Osteocyte (in vitro differentiated cells): ENCODE measurements at regions not wholly inside any gene's neighbourhood (a gene's known extent, or its start where the extent isn't known, plus 50 kb on each side); places are given as distances from the start of the nearest gene placed in this dataset.
A peak's percentile ranks its signal among the peaks of the same experiment; 100 is the strongest.

Experiments
- DNase-seq: peaks from one replicate; pipeline ENCODE4 v3.0.0; 2021; ENCODE audit warnings: mixed read lengths; ENCODE audit not compliant: unreplicated experiment; ENCODE audit errors: extremely low spot score
- H3K27ac Mint-ChIP-seq: one replicate; pipeline ENCODE4 v1.8.0; 2021; ENCODE audit warnings: mild to moderate bottlenecking, mixed read lengths; ENCODE audit not compliant: unreplicated experiment
- H3K27me3 Mint-ChIP-seq: one replicate; pipeline ENCODE4 v1.8.0; 2021; ENCODE audit warnings: mixed read lengths; ENCODE audit not compliant: unreplicated experiment
- H3K36me3 Mint-ChIP-seq: one replicate; pipeline ENCODE4 v1.8.0; 2021; ENCODE audit warnings: mixed read lengths; ENCODE audit not compliant: unreplicated experiment
- H3K4me1 Mint-ChIP-seq: one replicate; pipeline ENCODE4 v1.8.0; 2021; ENCODE audit warnings: mixed read lengths; ENCODE audit not compliant: unreplicated experiment
- H3K4me3 Mint-ChIP-seq: one replicate; pipeline ENCODE4 v1.8.0; 2021; ENCODE audit warnings: mild to moderate bottlenecking, moderate library complexity, mixed read lengths; ENCODE audit not compliant: unreplicated experiment
- H3K9me3 Mint-ChIP-seq: one replicate; pipeline ENCODE4 v1.8.0; 2021; ENCODE audit warnings: mixed read lengths; ENCODE audit not compliant: unreplicated experiment
- TF ChIP-seq, protein P1 (sequence below): fragments of 200-600 bp; sonication (generic); IDR thresholded peaks from 2 replicates; pipeline ENCODE4 v1.5.0; 2021; ENCODE audit warnings: antibody characterized with exemption, mild to moderate bottlenecking, moderate library complexity

DNA sequence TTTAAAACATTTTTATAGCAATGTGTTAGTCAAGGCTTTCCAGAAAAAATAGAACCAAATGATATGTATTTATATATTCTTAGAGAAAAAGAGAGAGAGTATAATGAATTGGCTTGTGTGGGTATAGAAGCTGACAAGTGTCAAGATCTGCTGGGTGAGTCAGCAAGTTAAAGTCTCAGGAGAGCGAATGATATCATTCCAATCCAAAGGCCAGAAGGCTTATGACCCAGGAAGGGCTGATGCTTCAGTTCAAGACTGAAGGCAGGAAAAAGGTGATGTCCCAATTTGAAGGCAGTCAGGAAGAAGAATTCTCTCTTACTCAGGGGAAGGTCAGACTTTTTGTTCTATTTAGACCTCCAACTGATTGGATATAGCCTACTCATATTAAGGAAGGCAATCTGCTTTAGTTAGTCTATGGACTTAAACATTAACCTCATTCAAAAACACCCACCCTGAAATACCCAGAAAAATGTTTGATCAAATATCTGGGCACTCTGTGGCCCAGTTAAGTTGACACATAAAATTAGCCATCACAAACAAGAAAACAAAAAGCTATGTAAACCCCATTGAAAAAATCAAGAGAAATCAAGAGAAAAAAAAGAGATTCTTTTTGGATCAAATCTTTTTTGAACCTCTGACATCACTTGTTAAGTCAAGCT, 189.6 kb downstream of the PIK3R1 start:
- TF ChIP-seq, protein P1, sequence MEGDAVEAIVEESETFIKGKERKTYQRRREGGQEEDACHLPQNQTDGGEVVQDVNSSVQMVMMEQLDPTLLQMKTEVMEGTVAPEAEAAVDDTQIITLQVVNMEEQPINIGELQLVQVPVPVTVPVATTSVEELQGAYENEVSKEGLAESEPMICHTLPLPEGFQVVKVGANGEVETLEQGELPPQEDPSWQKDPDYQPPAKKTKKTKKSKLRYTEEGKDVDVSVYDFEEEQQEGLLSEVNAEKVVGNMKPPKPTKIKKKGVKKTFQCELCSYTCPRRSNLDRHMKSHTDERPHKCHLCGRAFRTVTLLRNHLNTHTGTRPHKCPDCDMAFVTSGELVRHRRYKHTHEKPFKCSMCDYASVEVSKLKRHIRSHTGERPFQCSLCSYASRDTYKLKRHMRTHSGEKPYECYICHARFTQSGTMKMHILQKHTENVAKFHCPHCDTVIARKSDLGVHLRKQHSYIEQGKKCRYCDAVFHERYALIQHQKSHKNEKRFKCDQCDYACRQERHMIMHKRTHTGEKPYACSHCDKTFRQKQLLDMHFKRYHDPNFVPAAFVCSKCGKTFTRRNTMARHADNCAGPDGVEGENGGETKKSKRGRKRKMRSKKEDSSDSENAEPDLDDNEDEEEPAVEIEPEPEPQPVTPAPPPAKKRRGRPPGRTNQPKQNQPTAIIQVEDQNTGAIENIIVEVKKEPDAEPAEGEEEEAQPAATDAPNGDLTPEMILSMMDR, result no peak
- H3K4me3 Mint-ChIP-seq, result no peak overlapping the region
- H3K27ac Mint-ChIP-seq, result no peak overlapping the region
- H3K36me3 Mint-ChIP-seq, result no peaks in the 10 kb centered on the region
- no peak for DNase-seq
- no peaks in the 10 kb centered on the region for H3K27me3 Mint-ChIP-seq
- H3K4me1 Mint-ChIP-seq, result peaks cover 31% of the 10 kb centered on the region
- H3K9me3 Mint-ChIP-seq, result no peaks in the 10 kb centered on the region

DNA sequence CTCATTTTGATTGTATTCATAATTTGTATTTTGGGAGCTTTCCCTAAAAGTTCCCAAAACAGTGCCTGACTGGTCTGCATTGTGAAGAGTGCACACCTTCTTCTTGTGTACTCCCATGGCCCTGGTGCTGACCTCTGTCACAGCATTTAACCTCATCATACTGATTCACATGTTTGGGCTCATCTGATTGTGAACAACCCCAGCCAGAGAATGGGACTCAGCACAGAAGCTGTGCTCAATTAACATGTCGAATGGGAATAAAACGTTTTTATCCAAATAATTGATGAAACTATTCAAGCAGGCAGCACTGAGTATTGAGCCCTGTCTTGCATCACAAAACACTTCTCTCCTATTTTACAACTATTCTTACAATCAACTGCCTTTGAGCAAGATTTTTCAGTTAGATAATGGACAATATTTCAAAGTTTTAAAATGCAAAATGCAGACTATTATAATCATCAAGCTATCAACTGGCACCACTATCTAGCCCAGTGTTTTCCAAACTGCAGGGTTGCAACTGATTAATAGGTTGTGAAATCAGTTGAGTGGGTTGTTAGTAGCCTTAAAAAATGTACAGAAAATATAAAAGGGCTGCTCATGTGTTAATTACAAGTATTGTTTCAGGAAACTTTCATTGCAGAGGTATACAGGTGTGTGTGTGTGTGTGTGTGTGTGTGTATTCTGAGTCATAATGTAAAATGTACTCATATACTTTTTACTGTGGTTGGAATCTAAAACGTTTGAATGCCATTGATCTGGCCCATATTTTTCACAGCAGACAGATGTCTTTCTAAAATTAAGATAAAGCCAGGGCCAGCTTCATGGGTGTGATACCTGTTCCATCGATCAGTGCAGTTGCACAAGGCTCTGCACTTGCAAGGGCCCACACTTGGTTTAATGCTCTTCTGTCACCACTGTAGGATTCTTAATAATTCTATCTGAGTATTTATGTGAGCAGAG, 190.5 kb downstream of the PIK3R1 start:
- Mint-ChIP-seq H3K4me1 (peaks cover 31% of the 10 kb centered on the region), H3K27ac (no peak overlapping the region), H3K27me3 (no peaks in the 10 kb centered on the region), H3K9me3 (no peaks in the 10 kb centered on the region), H3K4me3 (no peak overlapping the region), H3K36me3 (no peaks in the 10 kb centered on the region)
- TF ChIP-seq, protein P1, result no peak
- DNase-seq, result no peak

DNA sequence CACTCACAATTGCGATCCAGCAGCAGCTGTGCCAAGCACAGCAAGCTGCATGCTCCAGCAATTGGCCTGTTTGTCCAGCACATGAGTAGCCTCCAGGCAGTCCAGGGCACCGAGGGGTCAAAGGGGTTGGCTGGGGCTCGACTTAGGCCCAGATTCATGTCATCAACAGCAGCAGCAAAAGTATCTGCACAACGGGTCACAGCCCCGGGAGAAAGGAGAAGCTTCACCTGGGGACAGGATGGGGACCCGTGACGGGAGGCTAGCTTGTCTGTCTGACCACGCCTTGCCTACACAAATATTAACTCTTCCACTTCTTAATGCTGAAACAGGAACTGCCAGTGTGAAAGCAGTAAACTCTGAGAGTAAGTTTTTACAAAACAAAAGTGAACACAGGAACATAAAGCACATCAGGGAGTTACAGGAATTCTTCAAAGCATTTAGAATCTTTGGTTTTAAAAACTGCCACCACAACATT, 191.2 kb downstream of the PIK3R1 start:
- Mint-ChIP-seq H3K36me3 (no peaks in the 10 kb centered on the region), H3K4me1 (peaks cover 31% of the 10 kb centered on the region), H3K27me3 (no peaks in the 10 kb centered on the region), H3K4me3 (no peak overlapping the region), H3K27ac (peak overlapping the region; percentile 13), H3K9me3 (no peaks in the 10 kb centered on the region)
- TF ChIP-seq, protein P1, result no peak
- no peak for DNase-seq

DNA sequence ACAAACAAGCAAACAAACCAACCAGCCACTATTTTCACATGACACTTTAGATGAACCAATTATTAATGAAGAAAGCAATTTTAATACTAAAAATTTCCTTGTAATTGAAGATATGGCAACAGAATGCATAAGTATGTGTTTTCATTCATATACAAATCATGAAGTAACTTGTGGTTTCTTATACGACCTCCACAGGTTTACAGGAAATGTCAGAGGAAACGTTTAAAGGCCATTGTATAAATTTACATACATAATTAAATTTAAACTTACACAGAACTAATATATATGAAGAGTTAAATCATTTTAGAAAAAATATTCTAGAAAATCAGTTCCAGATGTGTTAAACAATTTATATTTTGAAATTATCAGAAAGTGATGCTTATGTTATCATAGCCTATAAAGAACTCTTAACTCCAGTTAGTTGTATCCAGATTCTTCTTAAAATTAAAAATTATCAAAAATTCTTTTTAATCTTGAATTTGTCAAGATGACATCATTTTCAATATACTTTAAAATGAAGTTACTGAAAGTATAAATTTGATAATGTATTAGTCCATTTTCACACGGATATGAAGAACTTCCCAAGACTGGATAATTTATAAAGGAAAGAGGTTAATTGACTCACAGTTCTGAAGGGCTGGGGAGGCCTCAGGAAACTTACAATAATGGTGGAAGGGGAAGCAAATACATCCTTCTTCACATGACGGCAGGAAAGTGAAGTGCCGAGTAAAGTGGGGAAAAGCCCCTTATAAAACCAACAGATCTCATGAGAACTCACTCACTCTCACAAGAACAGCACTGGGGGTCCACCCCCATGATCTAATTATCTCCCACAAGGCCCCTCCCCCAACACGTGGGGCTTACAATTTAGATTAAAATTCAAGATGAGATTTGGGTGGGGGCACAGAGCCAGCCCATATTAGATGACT, 192.0 kb downstream of the PIK3R1 start:
- TF ChIP-seq, protein P1, result no peak
- no peak overlapping the region for H3K4me3 Mint-ChIP-seq
- H3K27ac Mint-ChIP-seq, result peak overlapping the region; percentile 13
- no peak for DNase-seq
- H3K27me3 Mint-ChIP-seq, result no peaks in the 10 kb centered on the region
- H3K9me3 Mint-ChIP-seq, result no peaks in the 10 kb centered on the region
- H3K36me3 Mint-ChIP-seq, result no peaks in the 10 kb centered on the region
- peaks cover 31% of the 10 kb centered on the region for H3K4me1 Mint-ChIP-seq
